ENCODE measurements at regions not wholly inside any gene's neighbourhood (a gene's known extent, or its start where the extent isn't known, plus 50 kb on each side); places are given as distances from the start of the nearest gene placed in this dataset.

DNA sequence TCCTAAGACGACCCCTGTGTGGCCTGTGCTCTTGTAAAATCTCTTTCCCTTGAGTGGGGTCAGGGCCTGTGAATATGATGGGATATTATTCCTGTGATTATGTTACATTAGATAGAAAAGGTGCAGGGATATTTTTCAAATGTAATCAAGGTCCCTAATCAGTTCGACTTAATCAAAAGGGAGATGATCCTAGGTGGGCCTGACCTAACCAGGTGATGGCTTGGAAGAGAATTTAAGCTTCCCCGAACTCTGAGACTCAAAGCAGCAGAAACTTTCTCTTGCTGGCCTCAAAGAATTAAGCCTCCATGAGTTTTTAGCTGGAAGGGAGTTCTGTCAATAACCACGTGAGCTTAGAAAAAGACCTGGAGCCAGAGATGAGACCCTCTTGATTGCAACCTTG lies 124.7 kb downstream of the MAF start:
- in situ Hi-C loops (cut with HindIII; ENCODE audit: low pct_unique_long_range_greater_than_20kb, low sequenced_read_pairs), result no loop called here
- Histone ChIP-seq H3K36me3 (ENCODE audit: control insufficient read depth, insufficient read depth, low read length) (no peaks in the 10 kb centered on the region), H3K27ac (ENCODE audit: low read length) (no peak overlapping the region), H3K4me1 (ENCODE audit: control insufficient read depth, insufficient read depth, low read length) (no peaks in the 10 kb centered on the region), H3K9me3 (ENCODE audit: control insufficient read depth, insufficient read depth, low read depth, low read length) (no peaks in the 10 kb centered on the region), H3K4me3 (ENCODE audit: low read depth in 2 of 2, low read length in 2 of 2) (no peak overlapping the region), H3K27me3 (ENCODE audit: control insufficient read depth, insufficient read depth, low read length) (no peaks in the 10 kb centered on the region)
- DNase-seq (ENCODE audit: low read depth, low spot score) (no peak), ATAC-seq (no peak)
- intact Hi-C loops (cut with micrococcal nuclease; ENCODE audit: unreplicated experiment), result no loop called here
- CTCF ChIA-PET, result no interaction called here
- BruUV-seq (replicated peaks), result no TSS peak
- no peak for TF ChIP-seq TCF7L2 (IDR thresholded peaks at IDR 0.05; ENCODE audit: low read depth, low read length)
- TF ChIP-seq SIN3A (IDR thresholded peaks at IDR 0.05; ENCODE audit: borderline replicate concordance, insufficient read depth, low read depth, low read length), result no peak
- TF ChIP-seq POLR2AphosphoS5 (IDR thresholded peaks at IDR 0.05; ENCODE audit: low read depth, low read length), result no peak
- no peak for TF ChIP-seq REST (IDR thresholded peaks at IDR 0.05; ENCODE audit: insufficient read depth in 1 of 2, low read depth in 2 of 2, low read length in 1 of 2)
- POLR2A ChIA-PET, result no interaction called here

- Histone ChIP-seq H3K9me3 (ENCODE audit: control insufficient read depth, insufficient read depth, low read depth, low read length) (no peaks in the 10 kb centered on the region), H3K4me3 (ENCODE audit: low read depth in 2 of 2, low read length in 2 of 2) (no peak overlapping the region), H3K27me3 (ENCODE audit: control insufficient read depth, insufficient read depth, low read length) (no peaks in the 10 kb centered on the region), H3K27ac (ENCODE audit: low read length) (no peak overlapping the region), H3K36me3 (ENCODE audit: control insufficient read depth, insufficient read depth, low read length) (no peaks in the 10 kb centered on the region), H3K4me1 (ENCODE audit: control insufficient read depth, insufficient read depth, low read length) (no peaks in the 10 kb centered on the region)
- no peak for TF ChIP-seq POLR2AphosphoS5 (IDR thresholded peaks at IDR 0.05; ENCODE audit: low read depth, low read length)
- no peak for TF ChIP-seq SIN3A (IDR thresholded peaks at IDR 0.05; ENCODE audit: borderline replicate concordance, insufficient read depth, low read depth, low read length)
- no peak for TF ChIP-seq TCF7L2 (IDR thresholded peaks at IDR 0.05; ENCODE audit: low read depth, low read length)
- no peak for TF ChIP-seq REST (IDR thresholded peaks at IDR 0.05; ENCODE audit: insufficient read depth in 1 of 2, low read depth in 2 of 2, low read length in 1 of 2)
- TF ChIP-seq, protein P1, sequence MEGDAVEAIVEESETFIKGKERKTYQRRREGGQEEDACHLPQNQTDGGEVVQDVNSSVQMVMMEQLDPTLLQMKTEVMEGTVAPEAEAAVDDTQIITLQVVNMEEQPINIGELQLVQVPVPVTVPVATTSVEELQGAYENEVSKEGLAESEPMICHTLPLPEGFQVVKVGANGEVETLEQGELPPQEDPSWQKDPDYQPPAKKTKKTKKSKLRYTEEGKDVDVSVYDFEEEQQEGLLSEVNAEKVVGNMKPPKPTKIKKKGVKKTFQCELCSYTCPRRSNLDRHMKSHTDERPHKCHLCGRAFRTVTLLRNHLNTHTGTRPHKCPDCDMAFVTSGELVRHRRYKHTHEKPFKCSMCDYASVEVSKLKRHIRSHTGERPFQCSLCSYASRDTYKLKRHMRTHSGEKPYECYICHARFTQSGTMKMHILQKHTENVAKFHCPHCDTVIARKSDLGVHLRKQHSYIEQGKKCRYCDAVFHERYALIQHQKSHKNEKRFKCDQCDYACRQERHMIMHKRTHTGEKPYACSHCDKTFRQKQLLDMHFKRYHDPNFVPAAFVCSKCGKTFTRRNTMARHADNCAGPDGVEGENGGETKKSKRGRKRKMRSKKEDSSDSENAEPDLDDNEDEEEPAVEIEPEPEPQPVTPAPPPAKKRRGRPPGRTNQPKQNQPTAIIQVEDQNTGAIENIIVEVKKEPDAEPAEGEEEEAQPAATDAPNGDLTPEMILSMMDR (IDR thresholded peaks at IDR 0.05), result no peak
- in situ Hi-C loops (cut with HindIII; ENCODE audit: low pct_unique_long_range_greater_than_20kb, low sequenced_read_pairs), result no loop called here
- no peak for DNase-seq (ENCODE audit: low read depth, low spot score)
- ChIA-PET POLR2A (no interaction called here), CTCF (no interaction called here)
- no peak for ATAC-seq
- no TSS peak for BruUV-seq (replicated peaks)
- intact Hi-C loops (cut with micrococcal nuclease; ENCODE audit: unreplicated experiment), result no loop called here
Measured at GRCh38 chr16:79473456-79473855, 127.1 kb downstream of the MAF start.
